ENCODE measurements at regions not wholly inside any gene's neighbourhood (a gene's known extent, or its start where the extent isn't known, plus 50 kb on each side); places are given as distances from the start of the nearest gene placed in this dataset.

GRCh38 chr21:14825514-14825974 lies 239.3 kb downstream of the NRIP1 start:
- Histone ChIP-seq H3K4me2 (ENCODE audit: low read length) (no peak overlapping the region), H4K20me1 (ENCODE audit: control insufficient read depth, insufficient read depth, low read depth, low read length) (no peaks in the 10 kb centered on the region), H3K4me1 (ENCODE audit: control insufficient read depth, low read length) (no peaks in the 10 kb centered on the region), H3K79me2 (ENCODE audit: control insufficient read depth, low read length) (no peaks in the 10 kb centered on the region), H3K27me3 (ENCODE audit: control insufficient read depth, low read length) (no peaks in the 10 kb centered on the region), H3F3A (ENCODE audit: control insufficient read depth, insufficient read depth) (no peaks in the 10 kb centered on the region), H3K27ac (ENCODE audit: low read depth, low read length) (no peak overlapping the region), H3K4me3 (ENCODE audit: low read length) (no peak overlapping the region), H3K9me2 (replicated peaks; ENCODE audit: control insufficient read depth, low read length) (no peaks in the 10 kb centered on the region), H3K36me3 (ENCODE audit: control insufficient read depth, low read length) (no peaks in the 10 kb centered on the region), H3K9me3 (ENCODE audit: control insufficient read depth, insufficient read depth, low read length) (no peaks in the 10 kb centered on the region)
- no peak for TF ChIP-seq EZH2phosphoT487 (IDR thresholded peaks at IDR 0.05; ENCODE audit: borderline replicate concordance, low read length)
- no peak for TF ChIP-seq CTCF (IDR thresholded peaks at IDR 0.05; ENCODE audit: low read depth, low read length, poor library complexity, severe bottlenecking)

DNA sequence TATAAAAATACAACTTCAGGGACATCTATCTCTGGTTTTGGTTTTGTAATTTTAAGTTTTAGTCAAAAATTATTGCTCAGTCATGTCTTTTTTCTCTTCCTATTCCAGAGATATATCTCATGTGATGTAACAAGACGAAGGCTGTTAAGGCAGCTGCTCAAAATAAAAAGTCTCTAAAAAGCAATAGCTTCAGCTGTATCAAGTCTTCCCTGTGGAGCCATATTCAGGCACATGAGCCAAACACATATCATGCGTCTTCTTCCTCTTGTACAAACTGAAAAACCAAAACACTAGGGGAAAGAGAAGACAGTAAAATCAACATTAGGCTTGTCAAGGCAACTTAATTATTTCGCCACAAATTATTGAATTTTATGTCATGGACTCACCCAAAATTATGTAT lies 240.7 kb downstream of the NRIP1 start:
- no peaks in the 10 kb centered on the region for H3K27me3 ChIP-seq (ENCODE audit: control insufficient read depth, low read length)
- no peak overlapping the region for H3K27ac ChIP-seq (ENCODE audit: low read depth, low read length)
- no peaks in the 10 kb centered on the region for H4K20me1 ChIP-seq (ENCODE audit: control insufficient read depth, insufficient read depth, low read depth, low read length)
- no peaks in the 10 kb centered on the region for H3K4me1 ChIP-seq (ENCODE audit: control insufficient read depth, low read length)
- H3K79me2 ChIP-seq (ENCODE audit: control insufficient read depth, low read length) = no peaks in the 10 kb centered on the region
- H3K9me3 ChIP-seq (ENCODE audit: control insufficient read depth, insufficient read depth, low read length) = no peaks in the 10 kb centered on the region
- H3K9me2 ChIP-seq (replicated peaks; ENCODE audit: control insufficient read depth, low read length) = no peaks in the 10 kb centered on the region
- H3K4me2 ChIP-seq (ENCODE audit: low read length) = no peak overlapping the region
- no peak for TF ChIP-seq CTCF (IDR thresholded peaks at IDR 0.05; ENCODE audit: low read depth, low read length, poor library complexity, severe bottlenecking)
- no peak for TF ChIP-seq EZH2phosphoT487 (IDR thresholded peaks at IDR 0.05; ENCODE audit: borderline replicate concordance, low read length)
- H3K4me3 ChIP-seq (ENCODE audit: low read length) = no peak overlapping the region
- no peaks in the 10 kb centered on the region for H3F3A ChIP-seq (ENCODE audit: control insufficient read depth, insufficient read depth)
- no peaks in the 10 kb centered on the region for H3K36me3 ChIP-seq (ENCODE audit: control insufficient read depth, low read length)

DNA sequence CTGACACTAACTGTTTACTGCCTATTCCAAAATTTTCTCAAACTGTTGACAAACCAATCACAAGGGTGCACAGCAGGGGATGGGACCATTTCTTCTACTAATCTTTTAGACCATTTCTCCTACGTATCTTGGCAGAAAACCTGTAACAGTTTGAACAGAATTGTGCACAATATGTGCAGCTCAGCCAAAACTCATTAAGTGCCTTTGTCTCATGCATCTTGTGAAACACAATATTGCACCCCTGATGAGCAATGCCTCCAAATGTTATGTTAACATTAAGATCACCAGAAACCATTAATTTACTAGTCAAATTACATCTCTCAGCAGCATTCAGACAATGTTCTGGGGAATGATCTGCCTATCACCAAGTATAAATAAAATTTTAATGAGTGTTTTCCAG lies 247.5 kb downstream of the NRIP1 start:
- no peaks in the 10 kb centered on the region for H3K4me1 ChIP-seq (ENCODE audit: control insufficient read depth, low read length)
- H3K4me3 ChIP-seq (ENCODE audit: low read length) = no peak overlapping the region
- no peak overlapping the region for H3K27ac ChIP-seq (ENCODE audit: low read depth, low read length)
- no peaks in the 10 kb centered on the region for H3K9me2 ChIP-seq (replicated peaks; ENCODE audit: control insufficient read depth, low read length)
- H3K4me2 ChIP-seq (ENCODE audit: low read length) = no peak overlapping the region
- TF ChIP-seq EZH2phosphoT487 (IDR thresholded peaks at IDR 0.05; ENCODE audit: borderline replicate concordance, low read length) = no peak
- TF ChIP-seq CTCF (IDR thresholded peaks at IDR 0.05; ENCODE audit: low read depth, low read length, poor library complexity, severe bottlenecking) = no peak
- no peaks in the 10 kb centered on the region for H3F3A ChIP-seq (ENCODE audit: control insufficient read depth, insufficient read depth)
- no peaks in the 10 kb centered on the region for H3K36me3 ChIP-seq (ENCODE audit: control insufficient read depth, low read length)
- no peaks in the 10 kb centered on the region for H3K79me2 ChIP-seq (ENCODE audit: control insufficient read depth, low read length)
- H3K9me3 ChIP-seq (ENCODE audit: control insufficient read depth, insufficient read depth, low read length) = peaks cover 3% of the 10 kb centered on the region; the same call in 1 of the 2 replicates
- no peaks in the 10 kb centered on the region for H4K20me1 ChIP-seq (ENCODE audit: control insufficient read depth, insufficient read depth, low read depth, low read length)
- no peaks in the 10 kb centered on the region for H3K27me3 ChIP-seq (ENCODE audit: control insufficient read depth, low read length)
